ENCODE measurements at regions not wholly inside any gene's neighbourhood (a gene's known extent, or its start where the extent isn't known, plus 50 kb on each side); places are given as distances from the start of the nearest gene placed in this dataset.

DNA sequence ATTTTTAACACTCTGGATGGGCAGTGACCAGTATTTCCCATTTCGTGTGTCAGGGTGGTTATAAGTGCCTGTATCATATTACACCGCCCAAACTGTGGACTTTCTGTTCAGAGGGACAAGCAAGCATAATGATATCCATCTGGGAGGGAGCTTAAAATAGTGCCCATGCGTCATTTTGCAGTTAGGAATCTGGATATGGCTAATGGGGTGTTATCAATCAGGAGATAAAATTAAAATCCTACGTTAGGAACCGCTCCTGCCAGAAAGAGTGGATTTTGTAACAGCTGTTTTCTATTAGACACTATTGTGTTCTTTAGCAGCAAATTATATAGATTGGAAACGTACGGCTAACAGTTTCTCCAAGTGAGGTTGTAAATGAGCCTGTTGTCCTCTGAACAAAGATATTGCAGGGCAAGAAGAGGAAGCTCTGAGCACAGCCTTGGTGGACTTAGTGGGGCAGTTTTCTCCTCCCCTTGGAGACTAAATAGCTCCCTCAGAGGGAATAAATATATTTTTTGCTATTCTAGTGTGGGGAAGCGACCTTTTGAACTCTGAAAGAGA, 160.4 kb downstream of the SPATA31D1 start:
- peaks cover 13% of the 10 kb centered on the region for H3K4me1 ChIP-seq
- no peaks in the 10 kb centered on the region for H3K36me3 ChIP-seq
- TF ChIP-seq EP300 (IDR thresholded peaks at IDR 0.05) (no peak), POLR2AphosphoS5 (IDR thresholded peaks at IDR 0.05) (no peak), POLR2A (IDR thresholded peaks at IDR 0.05) (no peak)
- TF ChIP-seq, protein P1, sequence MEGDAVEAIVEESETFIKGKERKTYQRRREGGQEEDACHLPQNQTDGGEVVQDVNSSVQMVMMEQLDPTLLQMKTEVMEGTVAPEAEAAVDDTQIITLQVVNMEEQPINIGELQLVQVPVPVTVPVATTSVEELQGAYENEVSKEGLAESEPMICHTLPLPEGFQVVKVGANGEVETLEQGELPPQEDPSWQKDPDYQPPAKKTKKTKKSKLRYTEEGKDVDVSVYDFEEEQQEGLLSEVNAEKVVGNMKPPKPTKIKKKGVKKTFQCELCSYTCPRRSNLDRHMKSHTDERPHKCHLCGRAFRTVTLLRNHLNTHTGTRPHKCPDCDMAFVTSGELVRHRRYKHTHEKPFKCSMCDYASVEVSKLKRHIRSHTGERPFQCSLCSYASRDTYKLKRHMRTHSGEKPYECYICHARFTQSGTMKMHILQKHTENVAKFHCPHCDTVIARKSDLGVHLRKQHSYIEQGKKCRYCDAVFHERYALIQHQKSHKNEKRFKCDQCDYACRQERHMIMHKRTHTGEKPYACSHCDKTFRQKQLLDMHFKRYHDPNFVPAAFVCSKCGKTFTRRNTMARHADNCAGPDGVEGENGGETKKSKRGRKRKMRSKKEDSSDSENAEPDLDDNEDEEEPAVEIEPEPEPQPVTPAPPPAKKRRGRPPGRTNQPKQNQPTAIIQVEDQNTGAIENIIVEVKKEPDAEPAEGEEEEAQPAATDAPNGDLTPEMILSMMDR (IDR thresholded peaks at IDR 0.05) = no peak
- no peaks in the 10 kb centered on the region for H3K9me3 ChIP-seq
- 50% methylated on average over 8 of the region's 8 CpGs for WGBS
- H3K4me3 ChIP-seq = no peak overlapping the region
- H3K27ac ChIP-seq = no peak overlapping the region
- DNase-seq (ENCODE audit: low spot score in 2 of 2) = no peak
- no peaks in the 10 kb centered on the region for H3K27me3 ChIP-seq

DNA sequence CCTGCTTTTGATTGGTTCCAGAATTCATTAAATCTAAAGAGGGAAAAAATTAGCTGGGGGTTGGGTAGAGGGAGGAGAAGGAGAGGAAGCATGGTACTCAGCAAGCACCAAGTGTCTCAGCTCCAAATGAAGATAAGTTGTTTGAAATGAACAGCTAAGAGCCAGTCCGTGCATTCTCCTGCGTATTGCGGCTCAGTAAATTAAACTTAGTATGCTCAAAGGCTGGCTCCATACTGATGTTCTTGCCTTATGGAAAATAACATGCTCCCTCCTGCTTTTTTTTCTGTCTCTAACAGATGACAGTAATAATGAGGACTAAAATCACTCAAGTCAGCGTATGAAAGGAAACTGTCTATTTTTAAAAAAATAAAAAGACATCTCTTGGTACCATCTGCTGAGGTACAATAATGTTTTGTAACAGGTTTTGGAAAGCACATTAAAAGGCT, 161.0 kb downstream of the SPATA31D1 start:
- no peaks in the 10 kb centered on the region for H3K36me3 ChIP-seq
- no peak overlapping the region for H3K27ac ChIP-seq
- H3K4me3 ChIP-seq = no peak overlapping the region
- TF ChIP-seq, protein P1 (IDR thresholded peaks at IDR 0.05) = no peak
- TF ChIP-seq EP300 (IDR thresholded peaks at IDR 0.05) (no peak), POLR2AphosphoS5 (IDR thresholded peaks at IDR 0.05) (no peak), POLR2A (IDR thresholded peaks at IDR 0.05) (no peak)
- WGBS = 81% methylated on average over 4 of the region's 4 CpGs
- H3K4me1 ChIP-seq = peaks cover 13% of the 10 kb centered on the region
- H3K27me3 ChIP-seq = no peaks in the 10 kb centered on the region
- no peaks in the 10 kb centered on the region for H3K9me3 ChIP-seq
- DNase-seq (ENCODE audit: low spot score in 2 of 2) = no peak

DNA sequence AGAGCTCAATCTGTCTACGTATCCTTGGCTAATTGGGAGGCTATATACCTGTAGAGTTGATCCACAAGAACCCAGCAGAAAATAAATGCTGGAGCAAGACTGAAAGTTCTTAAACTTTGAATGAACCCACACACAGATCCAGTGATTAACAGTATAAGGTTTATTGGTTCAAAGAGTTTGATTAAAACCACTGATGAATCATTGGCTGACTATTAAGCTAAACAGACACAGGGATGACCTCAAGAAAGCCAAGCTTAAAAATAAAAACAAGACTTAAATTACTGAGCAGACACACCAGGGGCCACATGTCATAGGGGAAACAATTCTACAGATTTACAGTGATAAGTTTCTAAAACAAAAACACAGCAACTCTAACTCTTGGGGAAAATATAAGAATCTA, 163.6 kb downstream of the SPATA31D1 start:
- Histone ChIP-seq H3K36me3 (no peaks in the 10 kb centered on the region), H3K27me3 (no peaks in the 10 kb centered on the region), H3K9me3 (no peaks in the 10 kb centered on the region), H3K4me3 (no peak overlapping the region), H3K27ac (no peak overlapping the region), H3K4me1 (peaks cover 13% of the 10 kb centered on the region)
- TF ChIP-seq POLR2AphosphoS5 (IDR thresholded peaks at IDR 0.05) (no peak), POLR2A (IDR thresholded peaks at IDR 0.05) (no peak), EP300 (IDR thresholded peaks at IDR 0.05) (no peak)
- TF ChIP-seq, protein P1 (IDR thresholded peaks at IDR 0.05) = no peak
- DNase-seq (ENCODE audit: low spot score in 2 of 2) = no peak
- 81% methylated on average over 1 of the region's 1 CpG for WGBS

DNA sequence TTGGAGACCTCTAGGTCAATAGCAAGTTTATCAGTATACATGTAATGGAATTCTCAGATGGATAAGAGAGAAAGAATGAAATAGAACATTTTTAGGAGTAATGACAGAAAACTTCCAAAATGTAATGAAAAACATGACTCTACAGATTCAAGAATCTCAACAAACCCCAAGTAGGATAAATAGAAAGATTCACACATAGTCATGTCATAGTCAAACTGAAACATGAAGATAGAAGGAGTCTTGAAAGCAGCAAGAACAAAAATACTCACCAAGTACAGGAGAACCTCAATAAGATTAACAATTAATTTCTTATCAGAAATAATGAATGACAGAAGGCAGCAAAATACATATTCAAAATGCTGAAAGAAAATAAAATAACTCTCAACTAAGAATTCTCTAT, 164.5 kb downstream of the SPATA31D1 start:
- Histone ChIP-seq H3K4me1 (peaks cover 12% of the 10 kb centered on the region), H3K36me3 (no peaks in the 10 kb centered on the region), H3K9me3 (no peaks in the 10 kb centered on the region), H3K27ac (no peak overlapping the region), H3K4me3 (no peak overlapping the region), H3K27me3 (no peaks in the 10 kb centered on the region)
- TF ChIP-seq POLR2A (IDR thresholded peaks at IDR 0.05) (no peak), EP300 (IDR thresholded peaks at IDR 0.05) (no peak), POLR2AphosphoS5 (IDR thresholded peaks at IDR 0.05) (no peak)
- TF ChIP-seq, protein P1 (IDR thresholded peaks at IDR 0.05) = no peak
- no peak for DNase-seq (ENCODE audit: low spot score in 2 of 2)

DNA sequence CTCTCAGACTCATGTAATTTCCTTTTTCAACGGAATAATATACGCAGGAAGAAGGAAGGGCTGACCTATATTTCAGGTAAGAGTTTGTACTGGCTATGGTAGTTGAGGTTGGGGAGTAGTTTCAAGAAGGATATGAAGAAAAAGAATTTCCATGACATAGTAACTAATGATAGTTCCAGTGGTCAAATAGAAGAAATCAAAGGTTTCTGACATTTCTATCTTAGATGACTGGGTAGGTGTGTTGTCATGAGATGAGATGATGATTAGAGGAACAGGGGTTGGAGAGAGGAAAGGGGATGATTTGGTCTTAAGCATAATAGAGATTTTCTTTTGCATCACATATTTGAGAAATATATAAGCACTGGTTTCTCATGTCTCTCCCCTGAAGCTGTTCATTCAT, 166.0 kb downstream of the SPATA31D1 start:
- Histone ChIP-seq H3K27me3 (no peaks in the 10 kb centered on the region), H3K4me3 (no peak overlapping the region), H3K27ac (no peak overlapping the region), H3K9me3 (no peaks in the 10 kb centered on the region), H3K36me3 (no peaks in the 10 kb centered on the region), H3K4me1 (no peaks in the 10 kb centered on the region)
- WGBS = 82% methylated on average over 2 of the region's 2 CpGs
- DNase-seq (ENCODE audit: low spot score in 2 of 2) = no peak
- no peak for TF ChIP-seq POLR2A (IDR thresholded peaks at IDR 0.05)
- TF ChIP-seq, protein P1 (IDR thresholded peaks at IDR 0.05) = no peak

Data from suprapubic skin (tissue), 4 donors.